ENCODE measurements at regions not wholly inside any gene's neighbourhood (a gene's known extent, or its start where the extent isn't known, plus 50 kb on each side); places are given as distances from the start of the nearest gene placed in this dataset.

GRCh38 chr3:105274958-105275357, 91.8 kb upstream of the ALCAM start:
- TF ChIP-seq CTCF (IDR thresholded peaks at IDR 0.05) = no peak
- TF ChIP-seq POLR2A (IDR thresholded peaks at IDR 0.05) = no peak
- TF ChIP-seq POLR2AphosphoS5 (IDR thresholded peaks at IDR 0.05; ENCODE audit: insufficient read depth in 1 of 2, low read depth in 1 of 2) = no peak
